Calu3 (cell line): ENCODE measurements at regions not wholly inside any gene's neighbourhood (a gene's known extent, or its start where the extent isn't known, plus 50 kb on each side); places are given as distances from the start of the nearest gene placed in this dataset.

ENCODE experiments used
- BruUV-seq: library from RNA; stranded (reverse); fragments of 400-500 nt; replicated peaks from 2 replicates; lab custom pipeline; 2021; lab: Mats Ljungman, UMichigan
- CTCF ChIA-PET: fragments of 300-600 bp; sonication (Branson Sonifier 250); formaldehyde crosslinking; loops from one replicate; lab custom pipeline; 2022; ENCODE audit warnings: antibody characterized with exemption; lab: Charles Lee
- DNase-seq: peaks from one replicate; pipeline ENCODE4 v3.0.0; 2022
- H3K27ac Mint-ChIP-seq: one replicate; pipeline ENCODE4 v1.8.0; 2022; ENCODE audit warnings: mixed read lengths; ENCODE audit not compliant: unreplicated experiment
- H3K27me3 Mint-ChIP-seq: one replicate; pipeline ENCODE4 v1.8.0; 2022; ENCODE audit warnings: mixed read lengths; ENCODE audit not compliant: unreplicated experiment
- H3K36me3 Mint-ChIP-seq: one replicate; pipeline ENCODE4 v1.8.0; 2022; ENCODE audit warnings: mild to moderate bottlenecking, moderate library complexity, mixed read lengths; ENCODE audit not compliant: insufficient read depth, unreplicated experiment
- H3K4me1 Mint-ChIP-seq: one replicate; pipeline ENCODE4 v1.8.0; 2022; ENCODE audit warnings: mild to moderate bottlenecking, low read depth, mixed read lengths; ENCODE audit not compliant: unreplicated experiment
- H3K4me3 Mint-ChIP-seq: one replicate; pipeline ENCODE4 v1.8.0; 2022; ENCODE audit warnings: mild to moderate bottlenecking, low read depth, moderate library complexity, mixed read lengths; ENCODE audit not compliant: unreplicated experiment
- H3K9me3 Mint-ChIP-seq: one replicate; pipeline ENCODE4 v1.8.0; 2022; ENCODE audit warnings: low read depth, mixed read lengths; ENCODE audit not compliant: unreplicated experiment
- intact Hi-C: fragments of 100-400 bp; cut with micrococcal nuclease; formaldehyde crosslinking; loops from one replicate; pipeline ENCODE4 v1.10.0; 2022; ENCODE audit not compliant: unreplicated experiment
- TF ChIP-seq, protein P1 (sequence below): fragments of 200-600 bp; IDR thresholded peaks from one replicate; pipeline ENCODE4 v1.8.0; 2022; ENCODE audit warnings: antibody characterized with exemption; ENCODE audit not compliant: unreplicated experiment

DNA sequence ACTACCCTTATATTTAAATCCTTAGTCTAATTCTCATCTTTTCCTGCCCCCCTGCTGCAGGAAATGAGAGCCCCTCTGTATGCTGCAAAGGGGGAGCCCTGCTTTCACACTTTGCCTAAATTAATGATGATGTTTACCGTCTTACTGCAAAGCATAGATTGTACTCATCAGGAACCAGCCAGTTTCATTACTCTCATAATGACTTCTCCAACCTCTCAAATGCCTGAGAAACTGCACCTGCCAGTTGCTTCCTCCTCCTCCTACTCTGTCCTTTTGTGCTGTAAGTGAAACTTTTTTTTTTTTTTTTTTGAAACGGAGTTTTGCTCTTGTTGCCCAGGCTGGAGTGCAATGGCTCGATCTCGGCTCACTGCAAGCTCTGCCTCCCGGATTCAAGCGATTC lies 101.7 kb downstream of the ADSS2 start:
- H3K9me3 Mint-ChIP-seq, result no peaks in the 10 kb centered on the region
- H3K27ac Mint-ChIP-seq, result peak overlapping the region; percentile 20
- DNase-seq, result no peak
- H3K27me3 Mint-ChIP-seq, result no peaks in the 10 kb centered on the region
- TF ChIP-seq, protein P1, sequence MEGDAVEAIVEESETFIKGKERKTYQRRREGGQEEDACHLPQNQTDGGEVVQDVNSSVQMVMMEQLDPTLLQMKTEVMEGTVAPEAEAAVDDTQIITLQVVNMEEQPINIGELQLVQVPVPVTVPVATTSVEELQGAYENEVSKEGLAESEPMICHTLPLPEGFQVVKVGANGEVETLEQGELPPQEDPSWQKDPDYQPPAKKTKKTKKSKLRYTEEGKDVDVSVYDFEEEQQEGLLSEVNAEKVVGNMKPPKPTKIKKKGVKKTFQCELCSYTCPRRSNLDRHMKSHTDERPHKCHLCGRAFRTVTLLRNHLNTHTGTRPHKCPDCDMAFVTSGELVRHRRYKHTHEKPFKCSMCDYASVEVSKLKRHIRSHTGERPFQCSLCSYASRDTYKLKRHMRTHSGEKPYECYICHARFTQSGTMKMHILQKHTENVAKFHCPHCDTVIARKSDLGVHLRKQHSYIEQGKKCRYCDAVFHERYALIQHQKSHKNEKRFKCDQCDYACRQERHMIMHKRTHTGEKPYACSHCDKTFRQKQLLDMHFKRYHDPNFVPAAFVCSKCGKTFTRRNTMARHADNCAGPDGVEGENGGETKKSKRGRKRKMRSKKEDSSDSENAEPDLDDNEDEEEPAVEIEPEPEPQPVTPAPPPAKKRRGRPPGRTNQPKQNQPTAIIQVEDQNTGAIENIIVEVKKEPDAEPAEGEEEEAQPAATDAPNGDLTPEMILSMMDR, result no peak
- BruUV-seq, result no TSS peak
- peaks cover 90% of the 10 kb centered on the region for H3K4me1 Mint-ChIP-seq
- intact Hi-C loops, result loop anchor here (5.0 kb wide), 1 partner anchor 87 kb away; no protein-coding TSS in a partner anchor
- peaks cover 27% of the 10 kb centered on the region for H3K36me3 Mint-ChIP-seq
- CTCF ChIA-PET, result no interaction called here
- H3K4me3 Mint-ChIP-seq, result no peak overlapping the region

- peaks cover 3% of the 10 kb centered on the region for H3K9me3 Mint-ChIP-seq
- no TSS peak for BruUV-seq
- TF ChIP-seq, protein P1, result no peak
- H3K27ac Mint-ChIP-seq, result peak overlapping the region; percentile 95
- no peak overlapping the region for H3K4me3 Mint-ChIP-seq
- DNase-seq, result no peak
- H3K36me3 Mint-ChIP-seq, result peaks cover 26% of the 10 kb centered on the region
- H3K4me1 Mint-ChIP-seq, result peaks cover 82% of the 10 kb centered on the region
- CTCF ChIA-PET, result interaction anchor here (0.6 to 2.2 kb wide), 4 partner anchors 29 to 103 kb away, joined by 3 to 10 read pairs (median 5); no protein-coding TSS in a partner anchor
- no peaks in the 10 kb centered on the region for H3K27me3 Mint-ChIP-seq
- intact Hi-C loops, result loop anchor here (2.0 to 5.0 kb wide), 3 partner anchors 29 to 85 kb away; no protein-coding TSS in a partner anchor
These were observed 99.4 kb downstream of the ADSS2 start for GRCh38 chr1:244352156-244352830.

- intact Hi-C loops, result loop anchor here (2.0 to 5.0 kb wide), 3 partner anchors 31 to 84 kb away; no protein-coding TSS in a partner anchor
- Mint-ChIP-seq H3K4me1 (peaks cover 74% of the 10 kb centered on the region), H3K27ac (peak overlapping the region; percentile 95), H3K36me3 (peaks cover 25% of the 10 kb centered on the region), H3K4me3 (peak overlapping the region; percentile 27), H3K27me3 (no peaks in the 10 kb centered on the region), H3K9me3 (peaks cover 3% of the 10 kb centered on the region)
- TF ChIP-seq, protein P1, result no peak
- BruUV-seq, result no TSS peak
- DNase-seq, result peak; percentile 83
- CTCF ChIA-PET, result interaction anchor here (0.7 to 2.2 kb wide), 5 partner anchors 31 to 1066 kb away, joined by 3 to 10 read pairs (median 3); no protein-coding TSS in a partner anchor
These were observed 98.1 kb downstream of the ADSS2 start for GRCh38 chr1:244353551-244354091.

DNA sequence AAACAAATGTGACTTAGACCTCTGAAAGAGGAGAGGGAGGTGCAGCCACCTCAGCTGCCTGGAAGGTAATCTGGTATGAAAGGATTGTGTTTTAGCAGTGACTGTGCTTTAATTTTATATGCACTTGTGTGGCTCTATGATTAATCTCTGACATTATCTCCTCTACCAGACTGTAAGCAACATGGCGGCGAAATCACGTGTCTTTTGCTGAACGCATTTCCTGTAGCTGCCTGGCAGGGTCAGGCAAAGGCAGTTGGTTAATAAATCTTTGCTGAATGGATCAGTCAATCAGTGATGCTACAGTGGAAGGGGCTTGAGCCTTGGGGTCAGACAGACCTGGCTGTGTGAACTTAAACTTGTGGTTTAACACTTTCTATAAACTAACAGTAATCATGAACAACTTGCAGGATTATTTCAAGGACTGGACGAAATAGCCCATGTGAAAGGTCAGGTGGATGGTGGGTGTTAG lies 96.9 kb downstream of the ADSS2 start:
- peaks cover 3% of the 10 kb centered on the region for H3K9me3 Mint-ChIP-seq
- no TSS peak for BruUV-seq
- peak overlapping the region; percentile 95 for H3K27ac Mint-ChIP-seq
- TF ChIP-seq, protein P1, result no peak
- no peak for DNase-seq
- CTCF ChIA-PET, result interaction anchor here (0.7 to 2.2 kb wide), 2 partner anchors 9 to 32 kb away, joined by 3 to 10 read pairs; no protein-coding TSS in a partner anchor
- H3K36me3 Mint-ChIP-seq, result peaks cover 21% of the 10 kb centered on the region
- no peaks in the 10 kb centered on the region for H3K27me3 Mint-ChIP-seq
- H3K4me1 Mint-ChIP-seq, result peaks cover 67% of the 10 kb centered on the region
- H3K4me3 Mint-ChIP-seq, result no peak overlapping the region
- intact Hi-C loops, result loop anchor here (5.0 kb wide), 2 partner anchors 37 to 82 kb away; no protein-coding TSS in a partner anchor
